ENCODE measurements at regions not wholly inside any gene's neighbourhood (a gene's known extent, or its start where the extent isn't known, plus 50 kb on each side); places are given as distances from the start of the nearest gene placed in this dataset.
"Not testable (repeated sequence)": the region's sequence is repeated elsewhere in the genome, so short reads cannot be mapped to it uniquely, and the experiment has no call there.

GRCh38 chr4:116320859-116321258, 764.5 kb downstream of the TRAM1L1 start:
- no peak for DNase-seq (ENCODE audit: low read depth)

GRCh38 chr4:116303736-116304188, 781.6 kb downstream of the TRAM1L1 start:
- no peak for DNase-seq (ENCODE audit: low read depth)

GRCh38 chr4:116302990-116303735, 782.2 kb downstream of the TRAM1L1 start:
- no peak for DNase-seq (ENCODE audit: low read depth)

GRCh38 chr4:116275006-116275405, 810.4 kb downstream of the TRAM1L1 start:
- no peak for DNase-seq (ENCODE audit: low read depth)

GRCh38 chr4:116272336-116272735, 813.0 kb downstream of the TRAM1L1 start:
- DNase-seq (ENCODE audit: low read depth): no peak

GRCh38 chr4:116260931-116261330, 824.4 kb downstream of the TRAM1L1 start:
- not testable (repeated sequence) for DNase-seq (ENCODE audit: low read depth)

- DNase-seq (ENCODE audit: low read depth): no peak
Observed at GRCh38 chr4:116244771-116245170, 840.6 kb downstream of the TRAM1L1 start.

- no peak for DNase-seq (ENCODE audit: low read depth)
Observed at GRCh38 chr4:116243431-116243830, 841.9 kb downstream of the TRAM1L1 start.

- no peak for DNase-seq (ENCODE audit: low read depth)
Observed at GRCh38 chr4:116233971-116234370, 851.4 kb downstream of the TRAM1L1 start.

GRCh38 chr4:116231999-116232398, 853.4 kb downstream of the TRAM1L1 start:
- DNase-seq (ENCODE audit: low read depth): not testable (repeated sequence)

GRCh38 chr4:116229420-116229819, 856.0 kb downstream of the TRAM1L1 start:
- no peak for DNase-seq (ENCODE audit: low read depth)

GRCh38 chr4:116223040-116223732, 862.2 kb downstream of the TRAM1L1 start:
- no peak for DNase-seq (ENCODE audit: low read depth)

GRCh38 chr4:116217781-116218180, 867.6 kb downstream of the TRAM1L1 start:
- DNase-seq (ENCODE audit: low read depth): no peak

GRCh38 chr4:116215622-116216021, 869.8 kb downstream of the TRAM1L1 start:
- DNase-seq (ENCODE audit: low read depth): no peak

GRCh38 chr4:116202524-116202923, 882.9 kb downstream of the TRAM1L1 start:
- DNase-seq (ENCODE audit: low read depth): no peak

GRCh38 chr4:116197317-116197809, 888.0 kb downstream of the TRAM1L1 start:
- no peak for DNase-seq (ENCODE audit: low read depth)

GRCh38 chr4:116183241-116183640, 902.1 kb downstream of the TRAM1L1 start:
- no peak for DNase-seq (ENCODE audit: low read depth)

- peak; percentile 5 for DNase-seq (ENCODE audit: low read depth)
Observed at GRCh38 chr4:116180157-116180601, 905.2 kb downstream of the TRAM1L1 start.

- not testable (repeated sequence) for DNase-seq (ENCODE audit: low read depth)
Observed at GRCh38 chr4:116151371-116151770, 934.0 kb downstream of the TRAM1L1 start.

- peak; percentile 0 for DNase-seq (ENCODE audit: low read depth)
Observed at GRCh38 chr4:116150152-116150551, 935.2 kb downstream of the TRAM1L1 start.

GRCh38 chr4:116143198-116143597, 942.2 kb downstream of the TRAM1L1 start:
- no peak for DNase-seq (ENCODE audit: low read depth)

GRCh38 chr4:116132946-116133345, 952.4 kb downstream of the TRAM1L1 start:
- no peak for DNase-seq (ENCODE audit: low read depth)

GRCh38 chr4:116126794-116127193, 958.6 kb downstream of the TRAM1L1 start:
- no peak for DNase-seq (ENCODE audit: low read depth)

Measured in fibroblast of the conjunctiva (primary cell).